ENCODE measurements at regions not wholly inside any gene's neighbourhood (a gene's known extent, or its start where the extent isn't known, plus 50 kb on each side); places are given as distances from the start of the nearest gene placed in this dataset.

- no peak for DNase-seq (ENCODE audit: low read depth in 1 of 2, low spot score in 1 of 2)
- Histone ChIP-seq H3K4me3 (replicated peaks; ENCODE audit: insufficient read depth, low read length) (no peak overlapping the region), H3K27ac (replicated peaks) (no peak overlapping the region), H3K27me3 (ENCODE audit: insufficient read depth, poor library complexity, severe bottlenecking) (no peaks in the 10 kb centered on the region)
- TF ChIP-seq REST (IDR thresholded peaks at IDR 0.05; ENCODE audit: insufficient replicate concordance, low read depth) (no peak), GABPA (IDR thresholded peaks at IDR 0.05; ENCODE audit: low read depth) (no peak), CTCF (IDR thresholded peaks at IDR 0.05; ENCODE audit: insufficient read depth, low read length) (no peak), SPI1 (IDR thresholded peaks at IDR 0.05; ENCODE audit: borderline replicate concordance, low read depth) (no peak), POLR2AphosphoS5 (IDR thresholded peaks at IDR 0.05; ENCODE audit: low read depth) (no peak)
These were observed 101.6 kb upstream of the JADE1 start for GRCh38 chr4:128707864-128708263.

- no peaks in the 10 kb centered on the region for H3K27me3 ChIP-seq (ENCODE audit: insufficient read depth, poor library complexity, severe bottlenecking)
- TF ChIP-seq SPI1 (IDR thresholded peaks at IDR 0.05; ENCODE audit: borderline replicate concordance, low read depth) (no peak), CTCF (IDR thresholded peaks at IDR 0.05; ENCODE audit: insufficient read depth, low read length) (no peak), GABPA (IDR thresholded peaks at IDR 0.05; ENCODE audit: low read depth) (no peak), POLR2AphosphoS5 (IDR thresholded peaks at IDR 0.05; ENCODE audit: low read depth) (no peak), REST (IDR thresholded peaks at IDR 0.05; ENCODE audit: insufficient replicate concordance, low read depth) (no peak)
- DNase-seq (ENCODE audit: low read depth in 1 of 2, low spot score in 1 of 2) = no peak
- H3K4me3 ChIP-seq (replicated peaks; ENCODE audit: insufficient read depth, low read length) = no peak overlapping the region
- no peak overlapping the region for H3K27ac ChIP-seq (replicated peaks)
These were observed 105.6 kb upstream of the JADE1 start for GRCh38 chr4:128703948-128704347.

GRCh38 chr4:128700659-128701350 is 108.7 kb upstream of the JADE1 start:
- TF ChIP-seq POLR2AphosphoS5 (IDR thresholded peaks at IDR 0.05; ENCODE audit: low read depth) = no peak
- TF ChIP-seq CTCF (IDR thresholded peaks at IDR 0.05; ENCODE audit: insufficient read depth, low read length) = no peak
- TF ChIP-seq SPI1 (IDR thresholded peaks at IDR 0.05; ENCODE audit: borderline replicate concordance, low read depth) = no peak
- TF ChIP-seq REST (IDR thresholded peaks at IDR 0.05; ENCODE audit: insufficient replicate concordance, low read depth) = no peak
- no peak for TF ChIP-seq GABPA (IDR thresholded peaks at IDR 0.05; ENCODE audit: low read depth)
- no peak overlapping the region for H3K4me3 ChIP-seq (replicated peaks; ENCODE audit: insufficient read depth, low read length)
- no peak overlapping the region for H3K27ac ChIP-seq (replicated peaks)
- H3K27me3 ChIP-seq (ENCODE audit: insufficient read depth, poor library complexity, severe bottlenecking) = no peaks in the 10 kb centered on the region
- no peak for DNase-seq (ENCODE audit: low read depth in 1 of 2, low spot score in 1 of 2)
